Natural killer cell (primary cell): ENCODE measurements at regions not wholly inside any gene's neighbourhood (a gene's known extent, or its start where the extent isn't known, plus 50 kb on each side); places are given as distances from the start of the nearest gene placed in this dataset.
"Not testable (repeated sequence)": the region's sequence is repeated elsewhere in the genome, so short reads cannot be mapped to it uniquely, and the experiment has no call there.

Experiments
- ATAC-seq, 3 donors: fragments of 150-1000 bp in 2 of 3; fragments of 200-7000 bp in 1 of 3; cut with Tn5 transposase; 1 replicate in 1 of 3; 2 replicates in 2 of 3; pipeline ENCODE4 v1.10.0; 2021; ENCODE audit warnings: mild to moderate bottlenecking in 2 of 3, moderate library complexity in 2 of 3
- DNase-seq, 2 donors: peaks; one replicate each; pipeline versions ENCODE4 v3.0.0 to v3.0.0-alpha.2; 2013 to 2021; ENCODE audit warnings: mixed read lengths in 1 of 2
- H3K27ac ChIP-seq: one replicate; pipeline ENCODE4 v1.5.1; 2013; ENCODE audit warnings: mild to moderate bottlenecking, low read length
- H3K27me3 ChIP-seq: one replicate; pipeline ENCODE4 v1.6.1; 2013; ENCODE audit warnings: low read length; ENCODE audit not compliant: control insufficient read depth, insufficient read depth
- H3K36me3 ChIP-seq: one replicate; pipeline ENCODE4 v1.6.1; 2013; ENCODE audit warnings: low read length; ENCODE audit not compliant: control insufficient read depth, insufficient read depth
- H3K4me1 ChIP-seq: one replicate; pipeline ENCODE4 v1.6.1; 2013; ENCODE audit warnings: low read length; ENCODE audit not compliant: control insufficient read depth, insufficient read depth
- H3K4me3 ChIP-seq: one replicate; pipeline ENCODE4 v1.5.1; 2013; ENCODE audit warnings: low read length
- H3K9me3 ChIP-seq: one replicate; pipeline ENCODE4 v1.6.1; 2013; ENCODE audit warnings: low read length; ENCODE audit not compliant: control insufficient read depth, insufficient read depth
- H3K27ac Mint-ChIP-seq, 2 donors: one replicate each; pipeline ENCODE4 v1.8.0; 2022; ENCODE audit warnings: mild to moderate bottlenecking in 2 of 2, mixed read lengths in 2 of 2, moderate library complexity in 1 of 2
- H3K27me3 Mint-ChIP-seq, 2 donors: one replicate each; pipeline ENCODE4 v1.8.0; 2022; ENCODE audit warnings: low read depth in 2 of 2, mixed read lengths in 2 of 2
- H3K36me3 Mint-ChIP-seq: one replicate; pipeline ENCODE4 v1.8.0; 2022; ENCODE audit warnings: mixed read lengths
- H3K4me1 Mint-ChIP-seq, 2 donors: one replicate each; pipeline ENCODE4 v1.8.0; 2022; ENCODE audit warnings: mixed read lengths in 2 of 2
- H3K4me3 Mint-ChIP-seq: one replicate; pipeline ENCODE4 v1.8.0; 2022; ENCODE audit warnings: mild to moderate bottlenecking, moderate library complexity, mixed read lengths
- H3K9me3 Mint-ChIP-seq, 2 donors: one replicate each; pipeline ENCODE4 v1.8.0; 2022; ENCODE audit warnings: mixed read lengths in 2 of 2
- WGBS: methylation state at CpG from one replicate; pipeline ENCODE4 v1.1.7; 2013; ENCODE audit warnings: missing lambda C conversion rate; ENCODE audit not compliant: insufficient coverage; 5-methylcytosine and 5-hydroxymethylcytosine counted together
- intact Hi-C: fragments of 100-400 bp; cut with micrococcal nuclease; formaldehyde crosslinking; loops from one replicate; pipeline ENCODE4 v1.14.2; 2022
- TF ChIP-seq, protein P1 (sequence below): fragments of 200-600 bp; IDR thresholded peaks from one replicate; pipeline ENCODE4 v1.8.0; 2022; ENCODE audit warnings: antibody characterized with exemption

GRCh38 chr7:81064426-81064825 is 145.6 kb upstream of the SEMA3C start:
- no peak overlapping the region for H3K4me3 ChIP-seq
- H3K4me1 Mint-ChIP-seq, result no peaks in the 10 kb centered on the region
- no peak overlapping the region for H3K27ac Mint-ChIP-seq
- H3K36me3 Mint-ChIP-seq, result no peaks in the 10 kb centered on the region
- ATAC-seq (no peak), DNase-seq (no peak)
- intact Hi-C loops, result no loop called here
- TF ChIP-seq, protein P1, sequence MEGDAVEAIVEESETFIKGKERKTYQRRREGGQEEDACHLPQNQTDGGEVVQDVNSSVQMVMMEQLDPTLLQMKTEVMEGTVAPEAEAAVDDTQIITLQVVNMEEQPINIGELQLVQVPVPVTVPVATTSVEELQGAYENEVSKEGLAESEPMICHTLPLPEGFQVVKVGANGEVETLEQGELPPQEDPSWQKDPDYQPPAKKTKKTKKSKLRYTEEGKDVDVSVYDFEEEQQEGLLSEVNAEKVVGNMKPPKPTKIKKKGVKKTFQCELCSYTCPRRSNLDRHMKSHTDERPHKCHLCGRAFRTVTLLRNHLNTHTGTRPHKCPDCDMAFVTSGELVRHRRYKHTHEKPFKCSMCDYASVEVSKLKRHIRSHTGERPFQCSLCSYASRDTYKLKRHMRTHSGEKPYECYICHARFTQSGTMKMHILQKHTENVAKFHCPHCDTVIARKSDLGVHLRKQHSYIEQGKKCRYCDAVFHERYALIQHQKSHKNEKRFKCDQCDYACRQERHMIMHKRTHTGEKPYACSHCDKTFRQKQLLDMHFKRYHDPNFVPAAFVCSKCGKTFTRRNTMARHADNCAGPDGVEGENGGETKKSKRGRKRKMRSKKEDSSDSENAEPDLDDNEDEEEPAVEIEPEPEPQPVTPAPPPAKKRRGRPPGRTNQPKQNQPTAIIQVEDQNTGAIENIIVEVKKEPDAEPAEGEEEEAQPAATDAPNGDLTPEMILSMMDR, result no peak
- no peak overlapping the region for H3K27ac ChIP-seq
- peaks cover 2 to 7% of the 10 kb centered on the region in 2 donors for H3K9me3 Mint-ChIP-seq
- H3K4me3 Mint-ChIP-seq, result no peak overlapping the region
- no peaks in the 10 kb centered on the region for H3K36me3 ChIP-seq
- 76% methylated on average over 1 of the region's 1 CpG for WGBS
- H3K27me3 Mint-ChIP-seq, result no peaks in the 10 kb centered on the region
- H3K9me3 ChIP-seq, result no peaks in the 10 kb centered on the region
- no peaks in the 10 kb centered on the region for H3K4me1 ChIP-seq
- no peaks in the 10 kb centered on the region for H3K27me3 ChIP-seq

DNA sequence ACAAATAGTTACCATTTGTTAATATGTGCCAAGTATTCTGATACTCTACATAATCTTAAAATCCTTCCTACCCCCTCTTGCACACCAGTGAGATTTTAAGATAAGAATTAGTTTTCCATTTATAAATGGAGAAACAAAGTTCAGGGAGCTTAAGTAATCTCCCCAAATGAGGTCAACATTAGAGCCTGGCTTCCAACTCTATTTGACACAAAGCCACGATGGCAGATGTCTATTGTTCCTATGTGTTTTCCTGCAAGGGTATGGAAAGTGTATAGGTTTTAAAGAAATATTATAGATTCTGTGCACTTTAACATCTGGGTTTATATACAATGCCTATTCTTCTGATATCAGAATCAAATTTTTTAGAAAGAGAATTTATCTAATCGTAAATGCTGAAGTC is 143.9 kb upstream of the SEMA3C start:
- no peak for DNase-seq
- Mint-ChIP-seq H3K4me1 (no peaks in the 10 kb centered on the region), H3K27me3 (no peaks in the 10 kb centered on the region), H3K9me3 (peaks cover 2 to 7% of the 10 kb centered on the region in 2 donors), H3K27ac (no peak overlapping the region), H3K4me3 (no peak overlapping the region), H3K36me3 (no peaks in the 10 kb centered on the region)
- no peak for ATAC-seq
- TF ChIP-seq, protein P1, result no peak
- no peaks in the 10 kb centered on the region for H3K36me3 ChIP-seq
- H3K4me3 ChIP-seq, result no peak overlapping the region
- intact Hi-C loops, result no loop called here
- no peak overlapping the region for H3K27ac ChIP-seq
- 83% methylated on average over 1 of the region's 2 CpGs for WGBS
- no peaks in the 10 kb centered on the region for H3K9me3 ChIP-seq
- H3K27me3 ChIP-seq, result no peaks in the 10 kb centered on the region
- no peaks in the 10 kb centered on the region for H3K4me1 ChIP-seq

- H3K27me3 ChIP-seq, H3K4me3 Mint-ChIP-seq, H3K36me3 Mint-ChIP-seq, H3K27ac Mint-ChIP-seq, H3K9me3 ChIP-seq, H3K27me3 Mint-ChIP-seq, DNase-seq, H3K4me1 Mint-ChIP-seq, H3K4me1 ChIP-seq, H3K9me3 Mint-ChIP-seq, H3K27ac ChIP-seq, H3K36me3 ChIP-seq, H3K4me3 ChIP-seq, intact Hi-C loops, ATAC-seq: not testable (repeated sequence)
- 93% methylated on average over 19 of the region's 19 CpGs for WGBS
These were observed 138.6 kb upstream of the SEMA3C start for GRCh38 chr7:81057469-81057868.

GRCh38 chr7:81053623-81054022 is 134.8 kb upstream of the SEMA3C start:
- intact Hi-C loops, result no loop called here
- 80% methylated on average over 2 of the region's 2 CpGs for WGBS
- TF ChIP-seq, protein P1, result no peak
- Mint-ChIP-seq H3K9me3 (peaks cover 6 to 10% of the 10 kb centered on the region in 2 donors), H3K4me1 (no peaks in the 10 kb centered on the region), H3K27ac (no peak overlapping the region), H3K4me3 (no peak overlapping the region), H3K27me3 (no peaks in the 10 kb centered on the region), H3K36me3 (no peaks in the 10 kb centered on the region)
- Histone ChIP-seq H3K4me3 (no peak overlapping the region), H3K9me3 (no peaks in the 10 kb centered on the region), H3K27ac (no peak overlapping the region), H3K36me3 (no peaks in the 10 kb centered on the region), H3K27me3 (no peaks in the 10 kb centered on the region), H3K4me1 (no peaks in the 10 kb centered on the region)
- no peak for ATAC-seq
- no peak for DNase-seq
